ENCODE measurements at regions not wholly inside any gene's neighbourhood (a gene's known extent, or its start where the extent isn't known, plus 50 kb on each side); places are given as distances from the start of the nearest gene placed in this dataset.

- no peak for TF ChIP-seq POLR2A (IDR thresholded peaks at IDR 0.05)
- no peak for TF ChIP-seq CTCF (IDR thresholded peaks at IDR 0.05)
- no peak for TF ChIP-seq POLR2AphosphoS5 (IDR thresholded peaks at IDR 0.05)
Observed at GRCh38 chr10:111277661-111278060, 200.8 kb downstream of the ADRA2A start.

Data from sigmoid colon (tissue), 4 donors.